ENCODE measurements at regions not wholly inside any gene's neighbourhood (a gene's known extent, or its start where the extent isn't known, plus 50 kb on each side); places are given as distances from the start of the nearest gene placed in this dataset.

- H3K27me3 ChIP-seq (replicated peaks): no peaks in the 10 kb centered on the region
- TF ChIP-seq CTCF (IDR thresholded peaks at IDR 0.05; ENCODE audit: low read depth, low read length, missing control alignments): no peak
- H3K27ac ChIP-seq: no peak overlapping the region
- no peaks in the 10 kb centered on the region for H3K36me3 ChIP-seq (replicated peaks)
- in situ Hi-C loops (cut with HindIII; ENCODE audit: low pct_ligation_motif_present, low sequenced_read_pairs): no loop called here
- no peak overlapping the region for H3K4me3 ChIP-seq (ENCODE audit: low read depth, low read length)
- DNase-seq: no peak
Observed at GRCh38 chr2:120549841-120550240, 185.8 kb upstream of the GLI2 start.

GRCh38 chr2:120550282-120550681 lies 185.4 kb upstream of the GLI2 start:
- DNase-seq: no peak
- H3K27ac ChIP-seq: no peak overlapping the region
- in situ Hi-C loops (cut with HindIII; ENCODE audit: low pct_ligation_motif_present, low sequenced_read_pairs): no loop called here
- no peaks in the 10 kb centered on the region for H3K27me3 ChIP-seq (replicated peaks)
- H3K4me3 ChIP-seq (ENCODE audit: low read depth, low read length): no peak overlapping the region
- no peak for TF ChIP-seq CTCF (IDR thresholded peaks at IDR 0.05; ENCODE audit: low read depth, low read length, missing control alignments)
- H3K36me3 ChIP-seq (replicated peaks): no peaks in the 10 kb centered on the region

GRCh38 chr2:120550893-120551446 lies 184.7 kb upstream of the GLI2 start:
- no peak overlapping the region for H3K27ac ChIP-seq
- no peak for TF ChIP-seq CTCF (IDR thresholded peaks at IDR 0.05; ENCODE audit: low read depth, low read length, missing control alignments)
- DNase-seq: no peak
- in situ Hi-C loops (cut with HindIII; ENCODE audit: low pct_ligation_motif_present, low sequenced_read_pairs): no loop called here
- no peaks in the 10 kb centered on the region for H3K27me3 ChIP-seq (replicated peaks)
- H3K36me3 ChIP-seq (replicated peaks): no peaks in the 10 kb centered on the region
- H3K4me3 ChIP-seq (ENCODE audit: low read depth, low read length): no peak overlapping the region

GRCh38 chr2:120551522-120551921 lies 184.1 kb upstream of the GLI2 start:
- Histone ChIP-seq H3K27me3 (replicated peaks) (no peaks in the 10 kb centered on the region), H3K36me3 (replicated peaks) (no peaks in the 10 kb centered on the region), H3K27ac (no peak overlapping the region), H3K4me3 (ENCODE audit: low read depth, low read length) (no peak overlapping the region)
- no peak for TF ChIP-seq CTCF (IDR thresholded peaks at IDR 0.05; ENCODE audit: low read depth, low read length, missing control alignments)
- in situ Hi-C loops (cut with HindIII; ENCODE audit: low pct_ligation_motif_present, low sequenced_read_pairs): no loop called here
- DNase-seq: no peak

- Histone ChIP-seq H3K36me3 (replicated peaks) (no peaks in the 10 kb centered on the region), H3K27me3 (replicated peaks) (no peaks in the 10 kb centered on the region), H3K4me3 (ENCODE audit: low read depth, low read length) (no peak overlapping the region), H3K27ac (no peak overlapping the region)
- in situ Hi-C loops (cut with HindIII; ENCODE audit: low pct_ligation_motif_present, low sequenced_read_pairs): no loop called here
- no peak for DNase-seq
- no peak for TF ChIP-seq CTCF (IDR thresholded peaks at IDR 0.05; ENCODE audit: low read depth, low read length, missing control alignments)
Observed at GRCh38 chr2:120552079-120552478, 183.6 kb upstream of the GLI2 start.

- Histone ChIP-seq H3K4me3 (ENCODE audit: low read depth, low read length) (no peak overlapping the region), H3K27ac (no peak overlapping the region), H3K36me3 (replicated peaks) (no peaks in the 10 kb centered on the region), H3K27me3 (replicated peaks) (no peaks in the 10 kb centered on the region)
- peak; percentile 80 for TF ChIP-seq CTCF (IDR thresholded peaks at IDR 0.05; ENCODE audit: low read depth, low read length, missing control alignments)
- DNase-seq: peak; percentile 56
- in situ Hi-C loops (cut with HindIII; ENCODE audit: low pct_ligation_motif_present, low sequenced_read_pairs): no loop called here
Observed at GRCh38 chr2:120552800-120553481, 182.7 kb upstream of the GLI2 start.
